AML-193 (cell line): ENCODE measurements at regions not wholly inside any gene's neighbourhood (a gene's known extent, or its start where the extent isn't known, plus 50 kb on each side); places are given as distances from the start of the nearest gene placed in this dataset.

Source experiments
- DNase-seq, 2 experiments: peaks; one replicate each; lab custom pipeline; 2025; lab: John Stamatoyannopoulos, UW

DNA sequence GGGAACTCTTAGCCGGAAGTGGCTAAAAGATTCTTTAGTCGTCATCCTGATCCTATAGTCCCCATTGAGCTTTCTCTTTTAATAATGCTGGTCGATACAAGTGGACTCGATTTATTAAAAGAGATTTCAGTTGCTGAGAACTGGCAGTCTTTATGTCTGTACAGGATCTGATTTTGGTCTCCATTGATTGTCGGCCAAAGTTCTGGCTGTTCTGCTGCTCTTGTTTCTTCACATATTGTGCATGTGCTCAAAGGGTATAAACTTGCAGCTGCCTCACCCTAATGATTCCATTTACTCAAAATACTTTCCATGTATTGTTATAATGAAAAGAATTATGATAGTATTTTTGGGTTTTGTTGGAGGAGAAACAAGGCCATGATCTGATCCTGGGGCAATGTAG, 100.7 kb upstream of the CTTNBP2 start:
- DNase-seq = no peak

GRCh38 chr7:117974891-117975290, 101.7 kb upstream of the CTTNBP2 start:
- DNase-seq = no peak

DNA sequence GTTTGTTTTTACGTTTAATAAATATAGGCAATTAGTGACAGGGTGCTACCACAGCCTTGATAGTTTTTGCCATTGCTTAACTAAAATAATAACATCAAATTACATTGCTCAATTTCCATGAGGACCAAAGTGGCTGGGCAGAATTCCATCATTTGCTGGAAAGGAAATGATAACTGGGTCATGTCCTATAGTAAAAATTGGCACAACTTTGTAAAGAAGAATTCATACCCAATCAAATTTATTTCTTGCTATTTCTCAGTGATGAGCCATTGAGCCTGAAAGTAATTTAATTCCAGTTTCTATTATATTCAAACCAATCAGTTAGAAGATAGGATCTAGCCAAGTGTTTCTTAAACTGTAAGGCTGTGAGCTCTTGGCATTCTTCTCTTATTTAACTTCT, 102.2 kb upstream of the CTTNBP2 start:
- no peak for DNase-seq

GRCh38 chr7:117979954-117980497, 106.8 kb upstream of the CTTNBP2 start:
- DNase-seq = no peak

DNA sequence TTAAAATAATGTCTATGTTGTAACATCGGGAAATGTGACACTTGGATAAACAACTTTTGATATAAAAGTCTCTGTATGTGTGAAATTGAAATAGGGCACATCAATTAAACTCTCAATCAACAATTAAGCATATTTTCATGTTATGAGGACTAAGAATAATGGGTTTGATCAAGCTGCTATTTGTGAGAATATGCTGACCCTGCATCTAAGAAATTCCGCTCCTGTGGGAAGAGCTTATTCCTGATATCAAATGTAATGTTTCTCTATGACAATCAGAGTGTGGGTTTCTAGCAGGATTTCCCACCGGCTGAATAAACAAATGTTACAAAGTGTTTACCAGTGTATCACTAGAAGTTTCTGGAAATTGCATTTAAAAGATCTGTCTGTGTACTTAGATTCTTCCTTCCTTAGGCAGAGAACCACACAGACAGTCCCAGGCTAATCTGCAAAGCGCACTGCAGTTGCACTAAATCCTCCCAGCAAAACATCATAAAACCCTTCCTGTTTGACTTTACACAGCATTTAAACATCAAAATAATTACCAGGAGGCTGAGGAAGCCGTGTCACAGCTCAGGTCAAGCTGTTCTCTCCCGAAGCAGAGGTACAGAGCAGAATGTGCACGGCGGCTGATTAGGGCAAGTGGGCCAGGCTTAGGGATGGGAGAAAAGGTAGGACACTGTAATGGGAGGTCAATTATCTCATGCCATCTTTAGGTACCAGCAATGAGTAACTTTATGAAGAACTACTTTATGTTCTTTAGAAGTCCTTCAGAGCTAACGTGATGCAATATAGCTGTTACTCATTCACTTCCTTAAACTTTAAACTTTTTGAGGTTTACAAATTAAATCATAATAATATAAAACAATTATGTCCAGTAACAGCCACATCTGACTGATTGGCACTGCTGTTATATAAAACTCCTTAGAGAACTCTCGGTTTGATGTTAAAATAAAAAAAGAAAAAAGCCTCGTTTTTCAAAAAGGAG, 109.1 kb upstream of the CTTNBP2 start:
- peak; percentile 6 to 39 for DNase-seq

DNA sequence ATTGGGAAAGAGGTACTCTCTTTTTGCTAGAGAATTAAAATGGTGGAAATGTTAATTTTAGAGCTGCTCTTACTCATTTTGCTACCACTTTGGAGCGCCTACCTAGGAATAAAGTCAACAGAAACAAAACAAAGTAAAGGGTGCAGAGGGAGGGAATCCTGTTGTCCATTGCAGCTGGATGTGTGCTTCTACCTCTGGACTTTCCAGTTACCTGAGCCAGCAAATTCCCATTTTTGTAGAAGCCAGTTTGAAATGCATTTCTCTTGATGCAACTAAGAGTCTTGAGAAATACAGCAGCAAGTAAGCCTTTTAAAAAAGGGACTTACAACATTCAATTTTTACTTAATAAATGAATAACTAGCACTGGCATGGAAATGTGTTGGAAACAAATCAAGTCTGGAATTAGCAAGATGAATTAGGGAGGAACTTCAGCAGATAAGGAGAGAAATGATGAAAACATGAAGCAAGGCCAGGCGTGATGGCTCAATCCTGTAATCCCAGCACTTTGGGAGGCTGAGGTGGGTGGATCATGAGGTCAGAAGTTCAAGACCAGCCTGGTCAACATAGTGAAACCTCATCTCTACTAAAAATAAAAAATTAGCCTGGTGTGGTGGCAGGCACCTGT, 113.5 kb upstream of the CTTNBP2 start:
- no peak for DNase-seq

GRCh38 chr7:117990834-117991233, 117.6 kb upstream of the CTTNBP2 start:
- DNase-seq = no peak

GRCh38 chr7:117992635-117993376, 119.6 kb upstream of the CTTNBP2 start:
- DNase-seq = no peak

DNA sequence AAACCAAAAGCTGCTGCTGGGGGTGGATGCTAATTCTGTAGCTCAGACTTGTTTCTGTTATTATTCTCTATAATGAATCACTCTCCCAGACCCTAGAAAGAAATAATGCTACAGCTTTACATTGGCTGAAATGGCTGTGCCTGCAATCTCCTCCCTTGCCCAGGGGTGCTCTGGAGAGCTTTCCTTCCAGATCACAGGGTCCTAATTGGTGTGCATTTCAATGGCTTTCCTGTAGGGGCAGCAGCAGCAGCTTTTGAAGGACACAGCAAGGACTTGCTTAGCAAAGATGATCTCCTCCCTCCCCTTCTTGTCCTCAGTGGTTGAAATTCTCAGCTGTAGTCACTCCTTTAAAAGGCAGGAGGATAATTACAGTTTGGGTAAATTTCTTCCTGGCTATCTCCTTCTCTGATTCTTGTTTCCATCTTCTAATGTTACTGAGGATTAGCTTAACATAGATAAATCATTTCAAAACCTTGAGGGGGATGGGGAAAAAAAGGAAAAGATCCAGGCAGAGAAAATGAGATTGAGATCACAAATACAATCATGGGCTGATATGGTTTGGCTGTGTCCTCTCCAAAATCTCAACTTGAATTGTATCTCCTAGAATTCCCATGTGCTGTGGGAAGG, 120.2 kb upstream of the CTTNBP2 start:
- DNase-seq = peak; percentile 13 to 21

- no peak for DNase-seq
Observed at GRCh38 chr7:117995850-117996650, 122.8 kb upstream of the CTTNBP2 start.

GRCh38 chr7:117997862-117998825, 124.9 kb upstream of the CTTNBP2 start:
- DNase-seq = no peak

- no peak for DNase-seq
Observed at GRCh38 chr7:118000480-118001202, 127.4 kb upstream of the CTTNBP2 start.

GRCh38 chr7:118003476-118003875, 130.2 kb upstream of the CTTNBP2 start:
- DNase-seq = no peak

DNA sequence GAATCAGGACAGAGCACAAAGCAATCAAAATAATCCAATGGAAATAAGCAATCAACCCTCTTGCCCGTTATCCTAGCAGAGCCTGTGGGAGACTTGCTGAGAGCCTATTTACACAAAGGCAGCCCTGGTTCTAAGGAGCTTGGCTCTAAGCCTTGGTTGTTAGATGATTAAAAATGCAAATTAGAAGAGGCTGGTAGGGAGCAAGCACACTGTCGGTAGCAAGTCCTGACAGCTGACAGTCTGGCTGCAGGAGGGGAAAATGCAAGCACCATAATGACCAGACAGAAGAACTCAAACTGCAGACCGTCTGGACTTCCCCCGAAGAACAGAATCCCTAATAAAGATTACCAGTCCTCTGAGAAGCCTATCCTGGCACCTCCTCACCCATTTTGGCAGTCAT, 131.8 kb upstream of the CTTNBP2 start:
- no peak for DNase-seq

GRCh38 chr7:118006979-118007378, 133.7 kb upstream of the CTTNBP2 start:
- no peak for DNase-seq

DNA sequence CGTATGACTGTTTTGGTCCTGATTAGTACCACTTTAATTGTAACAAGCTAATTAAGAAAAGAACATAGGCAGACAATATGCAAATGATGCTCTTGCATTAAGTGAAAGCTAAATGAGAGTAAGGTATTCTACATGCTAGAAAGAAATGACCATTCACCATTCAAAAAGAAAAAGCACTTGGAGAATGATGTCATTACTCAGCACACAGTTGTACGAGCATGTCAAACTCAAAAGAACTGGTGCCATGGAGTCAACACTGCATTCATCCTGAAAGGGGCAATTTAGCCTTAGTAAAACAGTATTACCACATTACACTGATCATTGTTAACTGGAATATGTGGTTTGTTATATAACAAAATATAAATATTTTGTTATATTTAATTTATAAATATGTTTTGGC, 136.2 kb upstream of the CTTNBP2 start:
- no peak for DNase-seq

GRCh38 chr7:118011652-118012051, 138.4 kb upstream of the CTTNBP2 start:
- DNase-seq = no peak

- no peak for DNase-seq
Observed at GRCh38 chr7:118013252-118014010, 140.2 kb upstream of the CTTNBP2 start.
